RKO (cell line): ENCODE measurements at regions not wholly inside any gene's neighbourhood (a gene's known extent, or its start where the extent isn't known, plus 50 kb on each side); places are given as distances from the start of the nearest gene placed in this dataset.
"Not testable (repeated sequence)": the region's sequence is repeated elsewhere in the genome, so short reads cannot be mapped to it uniquely, and the experiment has no call there.

Experiments
- DNase-seq: peaks from one replicate; pipeline ENCODE4 v3.0.0-alpha.2; 2016; ENCODE audit warnings: low spot score

DNA sequence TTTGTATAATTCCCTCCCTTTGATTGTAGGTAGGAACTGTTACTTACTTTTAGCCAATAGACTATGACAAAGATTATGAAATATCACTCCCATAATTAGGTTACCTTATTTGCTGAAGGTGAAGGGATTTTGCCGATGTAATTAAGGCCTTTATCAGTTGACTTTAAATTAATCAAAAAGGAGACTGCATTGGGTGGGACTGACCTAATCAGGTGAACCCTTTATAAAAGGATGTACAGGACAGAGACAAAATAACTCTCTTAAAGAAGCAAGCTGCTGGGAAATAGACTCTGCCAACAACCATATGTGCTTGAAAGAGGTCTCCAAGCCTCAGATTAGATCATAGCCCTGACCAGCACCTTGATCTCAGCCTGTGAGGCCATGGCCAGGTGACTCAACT is 167.6 kb downstream of the SOX3 start:
- no peak for DNase-seq

DNA sequence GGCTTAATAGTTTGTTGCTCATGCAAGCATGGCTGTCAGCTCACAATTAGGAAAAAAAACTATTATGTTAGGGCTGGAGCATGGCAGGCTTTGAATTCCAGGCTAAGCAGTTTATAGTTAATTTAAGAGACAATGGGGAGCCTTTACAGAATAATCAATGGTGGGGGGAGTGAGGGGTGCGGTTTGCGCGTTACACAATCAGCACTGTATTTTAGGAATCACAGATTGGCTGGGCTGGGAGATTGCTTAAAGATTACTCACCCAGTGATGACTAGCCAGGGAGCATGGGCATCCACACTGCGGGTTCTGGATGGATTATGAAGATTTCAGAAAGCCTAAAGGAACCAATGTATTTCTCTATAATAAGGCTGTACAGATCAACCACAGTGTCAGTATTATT is 186.6 kb downstream of the SOX3 start:
- peak; percentile 21 for DNase-seq

DNA sequence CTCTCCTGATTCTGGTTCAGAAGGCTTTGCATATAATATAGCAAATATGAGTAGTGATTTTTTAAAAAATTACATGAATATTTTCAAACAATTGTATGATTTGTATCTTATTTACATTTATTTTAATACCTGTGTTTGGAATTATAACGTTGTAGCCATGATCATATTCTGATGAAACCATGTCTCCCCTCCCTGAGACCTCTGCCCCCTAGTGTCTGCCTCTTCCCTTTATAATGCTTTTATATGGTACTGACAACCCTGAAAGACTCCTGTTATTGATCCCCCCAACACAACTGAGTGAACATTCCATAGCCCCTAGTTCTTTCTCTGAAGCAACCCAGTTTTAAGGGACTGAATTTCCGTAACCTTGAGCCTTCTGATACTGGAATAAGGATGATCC is 187.4 kb downstream of the SOX3 start:
- DNase-seq: no peak

DNA sequence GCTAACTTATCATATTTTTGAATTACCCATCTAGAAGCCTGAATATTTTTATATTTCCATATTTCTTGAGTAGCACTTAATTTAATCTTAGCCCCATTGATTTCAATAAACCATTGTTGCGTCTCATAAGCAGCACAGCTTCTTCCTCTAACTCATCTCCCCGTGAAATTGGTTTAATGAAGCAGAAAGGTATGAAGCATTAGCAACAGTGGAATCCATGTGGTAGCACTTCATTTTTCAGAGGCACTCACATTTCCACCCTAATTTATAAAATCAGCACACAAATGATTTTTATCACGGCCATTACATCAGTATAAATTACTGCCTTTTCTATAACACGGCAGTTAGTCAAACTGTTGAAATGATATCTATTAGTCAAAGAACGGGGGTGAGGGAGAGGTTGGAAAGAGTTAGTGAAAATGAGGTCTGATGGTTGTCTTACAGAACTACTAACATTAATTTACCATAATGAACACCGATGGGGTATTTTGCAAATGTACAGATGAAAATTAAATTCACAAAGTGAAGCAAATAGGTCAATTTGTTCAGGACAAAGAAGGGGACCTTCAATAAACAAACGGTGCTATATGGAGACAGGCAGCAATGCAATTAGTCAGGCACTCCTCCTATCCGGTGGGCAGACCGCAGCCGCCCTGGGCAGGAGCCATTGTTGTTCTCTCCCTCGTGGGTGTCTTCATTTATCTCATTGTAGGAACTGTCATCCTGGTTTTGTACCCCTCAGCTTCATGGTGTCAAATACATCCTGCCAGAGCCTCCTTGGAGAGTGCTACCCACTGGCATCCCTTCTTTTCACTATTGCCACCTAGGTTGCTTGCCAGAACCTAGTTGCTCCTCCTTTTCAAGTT is 205.7 kb downstream of the SOX3 start:
- no peak for DNase-seq

DNA sequence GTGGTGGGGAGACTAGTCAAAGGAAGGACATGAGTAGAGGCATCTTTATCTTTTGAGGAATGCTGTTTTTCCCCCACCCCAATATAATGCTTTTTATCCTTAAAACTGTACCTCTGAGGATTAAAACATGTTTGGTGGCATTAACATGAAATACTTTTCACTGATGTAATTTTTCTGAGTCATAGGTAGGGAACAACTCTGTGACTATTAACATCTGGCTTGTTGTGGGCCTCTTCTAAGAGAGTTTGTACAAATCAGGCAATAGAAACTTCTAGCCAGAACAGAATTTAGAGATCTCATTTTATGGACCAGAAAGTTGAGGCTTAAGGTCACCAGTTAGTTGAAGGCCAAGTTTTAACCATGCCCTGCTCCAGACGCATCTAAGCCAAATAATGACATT is 207.6 kb downstream of the SOX3 start:
- DNase-seq: no peak

DNA sequence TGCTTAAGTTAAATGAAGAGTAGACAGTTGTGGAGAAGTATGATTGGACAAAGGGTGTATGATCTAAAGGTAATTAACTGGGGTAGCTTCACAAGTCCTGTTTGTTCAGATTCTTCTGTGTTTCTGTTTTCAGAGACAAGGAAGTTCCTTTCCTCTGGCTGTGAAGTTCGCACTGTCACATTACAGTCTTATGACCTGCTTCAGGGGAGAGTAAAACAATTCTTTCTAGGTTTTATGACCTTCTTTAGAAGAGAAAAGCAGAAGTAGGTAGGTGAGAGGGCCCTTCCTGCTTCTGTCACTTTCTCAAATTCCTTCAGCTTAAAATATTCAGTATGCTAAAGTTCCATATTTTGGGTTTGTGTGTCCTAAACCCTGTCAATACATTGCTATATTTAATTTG is 211.9 kb downstream of the SOX3 start:
- no peak for DNase-seq

DNA sequence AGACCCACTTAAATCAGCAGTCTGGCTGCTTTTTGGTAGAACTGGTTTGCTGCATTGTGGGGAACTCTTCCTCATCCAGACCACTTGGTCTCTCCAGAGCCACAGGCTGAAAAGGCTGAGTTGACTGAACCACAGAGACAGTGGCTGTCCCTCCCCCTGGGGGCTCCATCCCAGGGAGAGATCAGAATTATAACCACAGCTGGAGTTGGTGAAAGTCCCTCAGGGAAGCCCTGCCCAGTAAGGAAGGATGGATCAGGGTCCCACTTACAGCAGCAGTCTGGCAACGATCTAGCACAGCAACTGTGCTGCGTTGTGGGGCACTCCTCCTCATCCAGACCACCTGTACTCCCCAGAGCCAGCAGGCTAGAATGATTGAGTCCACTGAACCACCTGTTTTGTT is 212.7 kb downstream of the SOX3 start:
- DNase-seq: no peak

DNA sequence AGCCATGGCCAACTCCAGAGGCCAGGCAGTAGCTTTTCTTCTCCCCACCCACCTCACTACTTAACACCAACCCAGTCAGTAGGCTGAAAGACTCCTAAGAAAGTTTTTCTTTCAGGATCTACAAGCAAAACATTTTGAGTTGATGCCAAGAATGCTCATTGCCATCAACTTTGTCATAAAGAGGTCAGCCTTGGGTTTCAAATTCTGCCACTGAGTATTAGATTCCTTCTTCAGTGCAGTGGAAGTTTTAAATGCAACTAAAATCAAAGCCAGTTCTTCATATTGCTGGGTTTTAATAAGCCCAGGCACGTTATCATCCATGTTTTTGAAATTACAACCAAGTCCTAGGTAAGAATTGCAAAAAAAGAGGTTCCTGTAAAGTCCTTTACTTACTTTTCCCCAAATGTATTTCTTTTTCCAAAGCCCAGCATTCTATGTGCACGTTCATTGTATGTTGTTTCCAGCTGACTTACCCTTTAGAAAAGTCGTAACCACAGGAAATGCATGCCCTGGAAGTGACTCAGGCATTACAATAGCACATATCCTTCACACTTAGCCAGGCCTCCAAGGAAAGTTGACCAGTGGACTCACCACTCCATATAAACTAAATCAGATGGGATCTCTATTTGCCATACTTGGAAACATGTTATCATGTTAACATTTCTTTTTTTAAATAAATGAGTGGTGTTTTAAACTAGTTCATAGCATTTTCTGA is 229.9 kb downstream of the SOX3 start:
- DNase-seq: peak; percentile 74

DNA sequence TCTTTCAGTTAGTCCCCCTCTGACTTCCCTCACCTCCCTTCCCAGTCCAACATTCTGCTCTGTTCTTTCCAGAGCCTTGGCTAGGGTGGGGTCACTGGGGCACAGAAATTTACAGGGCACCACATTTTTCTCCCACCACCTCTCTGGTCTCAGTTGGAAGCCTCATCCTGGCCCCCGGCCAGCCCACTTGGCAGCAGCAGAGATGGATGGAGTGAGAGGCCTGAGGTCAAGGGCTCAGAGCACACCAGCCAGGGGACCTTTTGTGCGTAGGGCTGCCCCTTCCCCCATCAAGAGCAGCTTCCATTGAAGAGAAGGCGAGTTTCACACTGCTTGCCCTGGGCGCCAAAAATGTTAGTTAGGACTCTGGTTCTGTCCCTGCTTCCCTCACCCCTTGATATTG is 230.9 kb downstream of the SOX3 start:
- DNase-seq: no peak

DNA sequence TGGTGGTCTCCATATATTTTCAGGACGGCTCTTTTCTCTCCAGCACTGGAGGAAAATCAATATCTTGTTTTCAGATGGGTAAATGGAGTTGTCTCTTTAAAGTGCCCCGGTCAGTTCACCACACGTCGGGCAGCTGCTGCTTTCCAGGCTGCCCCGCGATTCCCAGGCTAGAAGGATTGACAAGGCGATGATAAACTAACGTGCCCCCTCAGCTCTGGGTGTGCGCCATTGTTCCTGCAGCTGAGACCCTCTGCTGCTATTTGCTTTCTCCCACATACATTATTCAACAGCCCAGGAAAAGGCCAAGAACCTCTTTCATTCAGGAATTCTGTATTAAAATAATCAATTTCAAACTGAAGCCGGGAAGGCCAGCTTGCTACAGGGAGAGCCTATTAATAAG is 254.5 kb downstream of the SOX3 start:
- no peak for DNase-seq

DNA sequence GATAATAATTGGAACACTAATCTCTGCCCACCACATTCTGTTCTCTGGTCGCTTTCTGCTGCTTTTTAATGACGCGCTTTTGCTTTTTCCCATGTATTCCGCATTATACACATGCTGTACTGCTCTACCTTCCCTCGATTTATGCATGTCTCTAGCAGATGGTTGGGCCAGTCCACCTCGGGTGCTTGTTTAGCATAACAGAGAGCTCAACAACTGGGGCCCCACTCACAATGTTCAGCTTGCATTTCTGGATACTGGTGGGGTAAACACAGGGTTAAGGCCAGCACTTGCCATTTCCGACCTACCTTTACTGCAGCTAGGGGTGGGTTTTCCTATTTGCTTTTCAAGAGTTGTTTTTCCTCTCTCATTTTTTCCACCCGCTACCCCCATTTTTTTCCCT is 255.8 kb downstream of the SOX3 start:
- DNase-seq: no peak

DNA sequence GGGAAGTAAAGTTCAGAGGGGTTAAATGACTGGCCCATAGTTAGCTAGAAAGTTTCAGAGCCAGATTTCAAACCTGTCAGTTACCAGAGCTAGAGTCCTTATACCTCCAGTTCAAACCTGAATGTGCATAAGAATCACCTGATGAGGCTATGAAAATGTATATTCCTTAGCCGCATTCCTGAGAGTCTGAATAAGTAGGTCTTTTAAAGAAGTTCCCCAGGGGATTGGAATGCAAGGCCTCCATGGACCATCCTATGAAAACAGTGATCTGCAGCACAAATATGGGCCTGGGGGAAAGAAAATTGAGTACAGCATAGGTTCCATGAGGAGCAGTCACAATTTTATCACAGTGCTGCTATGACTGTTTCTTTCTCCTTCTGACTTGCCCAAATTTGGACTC is 263.9 kb upstream of the CXorf66 start:
- DNase-seq: no peak

DNA sequence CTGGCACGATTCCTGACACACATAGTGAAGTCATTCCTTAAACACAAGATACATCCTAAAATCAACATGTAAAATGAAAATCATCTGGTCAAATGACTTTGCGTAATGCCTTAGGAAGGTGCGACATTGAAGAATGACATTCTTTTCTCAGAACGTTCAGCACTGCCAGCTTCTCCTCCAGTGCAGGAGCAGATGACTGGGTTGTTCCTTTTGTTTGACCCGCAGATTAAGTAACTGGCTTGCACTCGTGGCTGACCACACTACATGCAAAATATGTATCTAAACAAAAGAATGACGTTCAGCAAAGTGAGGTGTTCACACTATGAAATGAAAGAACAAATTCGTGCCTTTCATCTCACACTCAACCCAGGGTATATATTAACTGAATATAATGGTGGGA is 260.7 kb upstream of the CXorf66 start:
- DNase-seq: not testable (repeated sequence)

DNA sequence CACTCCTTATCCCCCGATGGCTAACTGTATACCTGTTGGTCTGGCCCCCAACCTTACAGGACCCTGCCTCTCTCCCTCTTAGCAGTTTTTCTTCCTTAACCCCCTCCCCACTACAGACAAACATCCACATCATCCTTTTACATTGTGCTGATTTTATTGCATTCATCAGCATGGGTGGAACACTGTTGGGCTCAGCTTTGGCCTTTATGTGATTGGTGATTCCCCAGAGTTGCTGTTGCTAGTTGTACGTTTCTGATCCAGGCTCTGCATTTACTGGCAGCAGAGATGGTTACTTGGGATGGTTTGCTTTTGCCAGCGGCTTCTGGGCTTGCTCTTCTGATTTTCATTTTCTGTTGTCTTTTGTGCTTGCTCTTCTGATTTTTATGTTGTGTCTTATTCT is 250.6 kb upstream of the CXorf66 start:
- DNase-seq: not testable (repeated sequence)

DNA sequence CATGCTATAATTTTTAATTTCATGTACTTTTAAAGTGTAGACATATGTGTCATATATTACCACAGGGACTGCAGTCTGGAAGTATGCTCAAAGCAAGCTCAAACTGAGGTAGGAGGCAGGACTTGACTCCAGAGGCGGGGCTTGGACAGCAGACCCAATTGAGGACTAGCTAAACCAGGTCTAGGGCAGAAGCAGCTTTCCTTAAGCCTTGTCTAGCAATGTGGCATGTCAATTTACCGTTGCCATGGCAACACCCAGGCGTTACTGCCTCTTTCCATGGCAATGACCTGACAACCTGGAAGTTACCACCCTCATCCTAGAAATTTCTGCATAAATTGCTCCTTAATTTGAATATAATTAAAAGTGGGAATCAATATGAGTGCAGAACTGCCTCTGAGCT is 249.2 kb upstream of the CXorf66 start:
- not testable (repeated sequence) for DNase-seq

DNA sequence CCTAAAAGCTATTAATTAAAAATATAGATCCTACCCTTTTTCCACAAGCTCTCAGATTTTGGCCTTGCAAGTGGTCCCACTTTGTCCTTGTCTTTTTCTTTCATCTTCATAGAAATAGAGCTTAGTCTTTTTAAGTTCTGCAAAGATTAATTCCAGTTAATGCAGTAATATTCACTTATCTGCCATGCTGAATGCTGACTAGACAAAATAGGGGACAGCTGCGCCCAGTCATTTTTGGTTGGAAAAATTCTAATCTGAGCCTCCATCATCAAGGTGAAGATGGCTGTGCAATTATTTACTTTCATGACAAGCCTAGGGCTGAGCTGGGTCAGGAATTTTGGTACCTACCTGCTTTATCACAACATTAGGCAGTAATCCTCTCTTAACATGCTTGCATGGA is 241.3 kb upstream of the CXorf66 start:
- DNase-seq: no peak

DNA sequence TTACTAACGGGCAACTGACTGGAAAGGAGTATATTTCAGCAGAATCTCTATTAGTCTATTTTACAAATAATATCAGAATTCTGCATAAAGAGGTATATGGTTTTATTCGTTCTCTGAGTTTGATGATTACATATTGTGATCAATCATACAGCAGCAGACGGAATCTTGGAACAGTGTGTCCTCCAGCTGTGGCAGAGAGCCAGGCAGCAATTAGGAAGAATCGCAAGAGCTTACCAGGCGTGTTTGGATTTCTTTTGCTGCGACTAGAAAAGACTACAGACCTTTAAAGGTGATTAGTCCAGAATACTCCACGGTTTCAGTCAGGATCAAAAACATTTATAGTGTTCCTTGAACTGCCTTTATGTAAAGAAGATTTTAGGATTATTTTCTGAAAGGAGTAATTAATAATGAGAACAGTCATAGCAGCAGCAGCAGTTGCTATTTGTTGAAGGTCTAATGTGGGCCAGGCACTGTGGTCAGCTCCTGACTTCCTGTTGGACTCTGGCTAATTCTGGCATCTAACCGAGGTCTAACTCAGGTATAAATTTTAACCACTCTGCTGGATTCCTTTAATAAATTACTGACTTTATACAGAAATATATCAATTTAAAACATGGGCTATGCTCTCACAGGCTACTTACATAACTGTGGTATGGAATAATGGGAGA is 225.3 kb upstream of the CXorf66 start:
- DNase-seq: no peak

DNA sequence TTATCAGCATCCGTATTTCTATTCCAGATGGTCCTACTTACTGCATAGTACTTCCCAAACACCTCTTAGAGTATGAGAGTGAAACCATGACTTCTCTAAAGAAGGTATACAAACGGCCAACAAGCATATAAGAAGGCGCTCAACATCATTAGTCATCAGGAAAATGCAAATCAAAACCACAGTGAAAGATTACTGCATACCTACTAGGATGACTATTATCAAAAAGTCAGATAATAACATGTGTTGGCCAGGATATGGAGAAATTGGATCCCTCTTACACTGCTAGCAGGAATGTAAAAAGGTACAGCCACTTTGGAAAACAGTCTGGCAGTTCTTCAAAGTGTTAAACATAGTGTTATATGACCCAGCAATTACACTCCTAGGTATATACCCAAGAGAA is 215.3 kb upstream of the CXorf66 start:
- DNase-seq: peak; percentile 68

DNA sequence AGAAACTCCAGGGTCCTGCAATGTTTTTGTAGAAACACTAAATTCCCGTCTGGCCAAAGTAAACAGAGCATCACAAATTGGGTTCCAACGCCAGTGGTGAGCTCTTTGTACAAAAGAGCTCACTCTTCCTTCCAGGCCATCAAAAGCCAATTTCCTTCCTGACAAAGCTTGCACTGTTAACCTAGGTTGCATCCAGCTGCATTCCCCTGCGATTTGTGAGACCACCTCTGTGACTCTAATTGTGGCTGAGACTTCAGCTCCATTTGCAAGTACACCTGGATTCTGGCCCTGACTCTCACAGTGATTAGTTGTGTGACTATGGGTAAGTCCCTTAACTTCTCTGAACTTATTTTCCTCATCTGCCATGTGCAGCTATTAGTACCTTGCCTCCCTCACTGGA is 212.5 kb upstream of the CXorf66 start:
- no peak for DNase-seq

DNA sequence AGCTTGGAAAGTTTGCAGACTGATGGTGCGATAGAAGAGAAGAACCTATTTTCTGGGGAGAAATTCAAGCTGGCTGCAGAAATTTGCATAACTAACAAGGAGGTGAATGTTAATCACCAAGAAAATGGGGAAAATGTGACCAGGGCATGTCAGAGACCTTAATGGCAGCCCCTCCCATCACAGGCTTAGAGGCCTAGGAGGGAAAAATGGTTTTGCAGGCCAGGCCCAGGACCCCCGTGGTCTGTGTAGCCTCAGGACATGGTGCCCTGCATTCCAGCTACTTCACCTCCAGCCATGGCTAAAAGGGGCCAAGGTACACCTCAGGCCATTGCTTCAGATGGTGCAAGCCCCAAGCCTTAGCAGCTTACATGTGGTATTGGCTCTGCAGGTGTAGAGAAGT is 207.1 kb upstream of the CXorf66 start:
- no peak for DNase-seq

DNA sequence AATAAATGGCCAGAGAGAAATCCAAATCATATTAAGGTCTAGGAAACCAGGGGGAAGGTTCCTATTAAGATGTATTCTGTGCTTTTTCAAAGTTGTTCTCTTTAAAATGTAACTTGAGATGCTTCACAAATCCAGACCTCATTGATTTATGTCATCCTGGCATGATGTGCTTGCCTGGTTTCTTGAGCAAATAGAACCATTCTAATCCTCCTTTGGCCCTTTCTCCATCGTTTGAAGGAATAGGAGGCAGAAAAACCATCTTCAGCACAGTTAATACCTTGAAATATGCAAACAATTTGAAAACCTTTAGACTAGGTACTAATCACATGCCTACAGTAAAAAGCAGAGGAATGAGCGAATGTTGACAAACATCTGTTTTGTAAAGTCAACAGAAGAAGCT is 202.2 kb upstream of the CXorf66 start:
- no peak for DNase-seq

DNA sequence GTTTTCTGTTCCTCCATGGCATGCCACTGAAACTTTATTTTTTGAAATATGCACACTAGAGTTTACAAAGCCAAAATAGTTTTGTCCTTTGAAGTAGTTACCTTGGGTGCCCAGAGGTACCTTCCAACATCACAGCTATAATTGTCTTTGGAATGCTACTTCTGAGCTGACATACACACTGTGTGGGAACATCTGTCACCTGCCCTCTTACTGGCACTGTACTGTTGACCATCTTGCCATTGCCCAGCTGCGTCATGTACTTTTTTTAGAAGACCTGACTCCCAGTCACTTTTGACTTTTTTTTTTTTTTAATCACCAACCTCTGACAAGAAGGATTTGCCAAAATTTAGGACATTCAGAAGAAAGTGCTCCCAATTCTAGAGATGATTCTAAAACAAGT is 200.5 kb upstream of the CXorf66 start:
- DNase-seq: no peak

DNA sequence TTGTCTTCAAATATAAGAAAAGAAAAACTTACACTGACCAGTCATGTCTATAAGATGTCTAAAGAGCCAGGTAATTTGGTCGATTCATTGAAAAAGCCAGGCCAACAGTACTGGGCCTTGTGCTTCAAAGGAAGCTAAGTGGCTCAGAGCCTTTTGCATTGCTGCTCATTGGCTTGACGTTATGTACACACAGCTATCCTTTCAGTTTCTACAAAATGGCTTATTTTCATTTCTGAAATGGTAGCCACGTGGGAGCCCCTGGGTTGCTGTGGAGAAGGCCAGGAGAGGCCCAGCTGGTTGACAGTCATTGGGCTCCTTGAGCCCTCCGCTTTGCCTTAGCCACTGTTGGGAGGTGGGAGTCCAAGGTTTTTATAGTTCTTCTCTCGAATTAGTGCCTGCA is 199.1 kb upstream of the CXorf66 start:
- no peak for DNase-seq
